Left ventricle myocardium superior (tissue), 1 donor: ENCODE measurements at regions not wholly inside any gene's neighbourhood (a gene's known extent, or its start where the extent isn't known, plus 50 kb on each side); places are given as distances from the start of the nearest gene placed in this dataset.

ENCODE experiments used
- ATAC-seq: fragments of 200-7000 bp; cut with Tn5 transposase; one replicate; pipeline ENCODE4 v1.9.1; 2020; ENCODE audit warnings: mild to moderate bottlenecking, moderate library complexity
- DNase-seq: peaks from one replicate; pipeline ENCODE4 v3.0.0-alpha.2; 2020
- intact Hi-C: fragments of 100-400 bp; cut with micrococcal nuclease; formaldehyde crosslinking; loops from one replicate; pipeline ENCODE4 v1.11.0; 2022
- donor health status: DM: no; HTN: yes; CAD: no; lungs with severe emphysema.

GRCh38 chr13:111042661-111043226 is 72.4 kb upstream of the ARHGEF7 start:
- intact Hi-C loops: loop anchor here (10.0 kb wide), 1 partner anchor 448 kb away; no protein-coding TSS in a partner anchor
- DNase-seq: no peak
- no peak for ATAC-seq

GRCh38 chr13:111040830-111041229 is 74.3 kb upstream of the ARHGEF7 start:
- DNase-seq: no peak

GRCh38 chr13:111039735-111040134 is 75.4 kb upstream of the ARHGEF7 start:
- DNase-seq (no peak), ATAC-seq (no peak)
- intact Hi-C loops: loop anchor here (10.0 kb wide), 1 partner anchor 445 kb away; no protein-coding TSS in a partner anchor

More at GRCh38 chr13:111040830-111041229, 74.3 kb upstream of the ARHGEF7 start:
- ATAC-seq: no peak
- intact Hi-C loops: loop anchor here (10.0 kb wide), 1 partner anchor 446 kb away; no protein-coding TSS in a partner anchor

- ATAC-seq (no peak), DNase-seq (no peak)
- intact Hi-C loops: no loop called here
Measured at GRCh38 chr13:111038887-111039286, 76.2 kb upstream of the ARHGEF7 start.

GRCh38 chr13:111037927-111038326 is 77.2 kb upstream of the ARHGEF7 start:
- ATAC-seq (no peak), DNase-seq (no peak)
- intact Hi-C loops: no loop called here

- ATAC-seq (no peak), DNase-seq (no peak)
- intact Hi-C loops: no loop called here
Measured at GRCh38 chr13:111036665-111037064, 78.4 kb upstream of the ARHGEF7 start.

DNA sequence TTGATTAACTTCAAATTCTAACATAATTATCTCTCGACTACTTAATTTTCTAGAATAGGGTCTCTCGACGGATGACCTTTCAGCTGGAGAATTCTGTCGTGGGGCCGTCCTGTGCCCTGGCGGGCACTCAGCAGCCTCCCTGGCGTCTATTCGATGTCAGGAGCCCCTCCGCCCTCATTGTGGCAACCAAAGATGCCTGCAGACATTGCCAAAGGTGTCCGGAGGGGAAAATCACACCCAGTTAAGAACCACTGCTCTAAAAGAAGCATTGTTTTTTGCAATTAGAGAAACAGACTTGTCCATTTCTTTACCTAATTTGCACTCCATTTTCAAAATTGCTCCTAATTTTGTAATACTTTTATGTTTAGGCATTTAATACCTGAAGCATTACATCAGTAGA is 79.2 kb upstream of the ARHGEF7 start:
- intact Hi-C loops: no loop called here
- DNase-seq: no peak
- ATAC-seq: no peak

DNA sequence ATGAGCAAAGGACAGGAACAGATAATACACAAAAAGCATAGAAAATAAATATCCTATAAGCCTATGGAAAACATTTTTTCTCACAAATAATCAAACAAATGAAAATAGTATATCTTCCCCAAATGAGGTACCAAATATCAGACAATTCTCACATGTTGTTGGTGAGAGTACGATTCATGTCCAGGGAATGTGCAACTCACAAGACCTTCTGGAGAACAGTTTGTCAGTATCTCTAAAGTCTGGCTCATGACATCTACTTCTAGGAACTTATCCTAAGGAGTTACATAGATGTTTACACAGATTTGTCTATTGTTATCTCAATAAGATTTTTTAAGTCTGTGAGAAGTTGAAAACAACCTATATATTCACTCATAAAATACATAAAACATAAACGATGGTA is 80.3 kb upstream of the ARHGEF7 start:
- DNase-seq (no peak), ATAC-seq (no peak)
- intact Hi-C loops: no loop called here

- ATAC-seq: no peak
- DNase-seq: no peak
- intact Hi-C loops: no loop called here
Measured at GRCh38 chr13:111033172-111034130, 81.7 kb upstream of the ARHGEF7 start.

DNA sequence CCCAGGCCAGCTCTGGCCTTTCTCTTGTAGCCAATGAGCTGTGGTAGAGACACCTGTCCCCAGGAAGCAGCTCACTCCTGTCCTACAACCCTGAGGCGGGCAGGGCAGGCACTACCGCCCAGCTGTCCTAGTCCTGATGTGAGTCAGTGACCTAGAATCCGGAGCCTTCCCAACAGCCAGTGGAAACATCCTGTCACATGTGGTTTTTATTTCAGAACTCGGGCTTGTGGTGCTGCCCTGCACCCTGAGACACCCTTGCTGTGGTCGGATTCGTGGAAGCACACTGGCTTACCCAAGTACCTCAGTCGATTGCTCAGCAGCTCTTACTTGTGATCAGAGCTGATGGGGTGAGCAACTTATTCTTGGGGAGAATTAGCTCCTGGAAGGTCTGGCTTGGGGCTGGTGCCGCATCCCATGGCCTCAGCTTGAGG is 83.6 kb upstream of the ARHGEF7 start:
- DNase-seq (no peak), ATAC-seq (no peak)
- intact Hi-C loops: no loop called here

- DNase-seq: no peak
- intact Hi-C loops: no loop called here
- no peak for ATAC-seq
Measured at GRCh38 chr13:111029957-111030609, 85.0 kb upstream of the ARHGEF7 start.

GRCh38 chr13:111027458-111028439 is 87.4 kb upstream of the ARHGEF7 start:
- ATAC-seq: no peak
- intact Hi-C loops: no loop called here
- no peak for DNase-seq

GRCh38 chr13:111025310-111025709 is 89.8 kb upstream of the ARHGEF7 start:
- intact Hi-C loops: no loop called here
- ATAC-seq (no peak), DNase-seq (no peak)

- ATAC-seq (no peak), DNase-seq (no peak)
- intact Hi-C loops: no loop called here
Measured at GRCh38 chr13:111022886-111023285, 92.2 kb upstream of the ARHGEF7 start.

DNA sequence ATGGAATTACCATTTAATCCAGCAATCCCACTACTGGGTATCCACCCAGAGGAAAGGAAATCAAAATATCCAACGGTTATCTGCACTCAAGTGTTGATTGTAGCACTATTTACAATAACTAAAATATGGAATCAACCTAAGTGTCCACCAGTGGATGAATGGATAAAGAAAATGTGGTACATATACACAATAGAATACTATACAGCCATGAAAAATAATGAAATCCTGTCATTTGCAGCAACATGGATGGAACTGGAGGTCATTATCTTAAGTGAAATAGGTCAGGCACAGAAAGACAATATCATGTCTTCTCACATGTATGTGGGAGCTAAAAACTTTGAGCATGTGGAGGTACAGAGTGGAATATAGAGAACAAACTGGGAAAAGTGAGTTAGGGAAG is 92.9 kb upstream of the ARHGEF7 start:
- DNase-seq (no peak), ATAC-seq (no peak)
- intact Hi-C loops: no loop called here

DNA sequence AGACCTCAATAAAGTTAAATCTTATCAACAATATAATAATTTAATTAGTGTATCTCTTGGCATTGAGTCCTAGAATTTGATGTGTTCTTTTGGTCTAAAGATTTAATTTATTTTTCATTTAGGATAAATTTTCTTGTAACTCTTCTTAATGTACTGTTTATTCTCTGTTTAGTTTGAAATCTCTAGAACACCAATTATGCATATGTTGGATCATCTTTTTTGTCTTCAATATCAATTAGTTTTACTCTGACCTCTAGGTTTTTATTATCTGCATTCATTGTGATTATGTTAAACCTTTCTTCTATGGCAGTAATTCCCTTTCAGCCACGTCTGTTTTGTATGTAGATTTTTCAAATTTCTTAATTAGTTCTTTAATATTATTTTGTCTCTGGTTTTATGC is 93.8 kb upstream of the ARHGEF7 start:
- DNase-seq (no peak), ATAC-seq (no peak)
- intact Hi-C loops: no loop called here

DNA sequence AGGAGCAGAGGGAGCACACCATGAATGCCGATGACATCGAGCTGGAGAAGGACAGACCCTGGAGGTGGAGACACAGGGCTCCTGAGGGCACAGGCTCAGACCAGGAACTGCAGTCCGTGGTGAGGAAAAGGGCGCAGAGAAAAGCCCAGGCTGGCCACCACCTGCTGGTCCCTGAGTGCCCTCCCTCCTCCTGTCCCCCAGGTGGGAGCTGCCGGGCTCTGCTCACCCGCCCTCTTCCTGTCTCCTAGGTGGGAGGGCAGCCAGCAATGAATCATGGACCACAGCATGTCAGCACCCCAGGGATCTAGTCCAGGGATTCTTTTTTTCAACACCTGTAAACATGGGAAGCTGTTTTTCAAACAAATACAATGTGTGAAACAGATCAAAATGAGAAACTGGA is 94.6 kb upstream of the ARHGEF7 start:
- intact Hi-C loops: no loop called here
- no peak for DNase-seq
- no peak for ATAC-seq

DNA sequence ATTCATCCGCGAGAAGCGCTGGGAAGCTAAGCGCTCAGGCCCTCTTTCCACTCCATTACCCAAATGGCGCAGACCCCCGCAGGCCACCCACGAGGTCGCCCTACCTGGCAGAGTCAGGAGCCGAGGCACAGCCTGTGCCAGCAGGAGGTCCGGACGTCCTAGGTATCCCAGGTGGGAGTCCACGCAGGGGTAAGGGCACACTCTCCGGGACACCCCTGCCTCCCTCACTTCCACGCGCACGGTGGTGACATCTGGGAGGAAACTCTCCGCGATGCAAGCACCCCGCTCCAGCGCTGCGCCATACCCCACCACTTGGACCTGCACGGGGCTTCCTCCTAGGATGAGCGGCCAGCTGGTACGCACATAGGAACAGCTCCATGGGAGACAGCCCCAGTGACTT is 95.1 kb upstream of the ARHGEF7 start:
- no peak for DNase-seq
- ATAC-seq: no peak
- intact Hi-C loops: no loop called here
